Neutrophil (primary cell): ENCODE measurements at regions not wholly inside any gene's neighbourhood (a gene's known extent, or its start where the extent isn't known, plus 50 kb on each side); places are given as distances from the start of the nearest gene placed in this dataset.

ENCODE experiments used
- H3K27ac ChIP-seq: fragments of 200-600 bp; sonication (generic); 2 replicates; pipeline ENCODE4 v1.5.1; 2016; ENCODE audit warnings: mild to moderate bottlenecking, moderate library complexity
- H3K27me3 ChIP-seq: fragments of 200-600 bp; sonication (generic); 2 replicates; pipeline ENCODE4 v1.6.0; 2016; ENCODE audit warnings: mild to moderate bottlenecking
- H3K36me3 ChIP-seq: fragments of 200-600 bp; sonication (generic); 2 replicates; pipeline ENCODE4 v1.5.1; 2017
- H3K4me1 ChIP-seq, 2 experiments: fragments of 200-600 bp in 1 of 2; sonication (generic) in 1 of 2; 1 replicate in 1 of 2; 2 replicates in 1 of 2; pipeline versions ENCODE4 v1.5.1 to v1.6.1; 2013 to 2016; ENCODE audit warnings: low read depth in 1 of 2, low read length in 1 of 2, mild to moderate bottlenecking in 1 of 2, moderate library complexity in 1 of 2; ENCODE audit not compliant: control insufficient read depth in 1 of 2, insufficient read depth in 1 of 2
- H3K4me3 ChIP-seq, 2 experiments: fragments of 200-600 bp in 1 of 2; sonication (generic) in 1 of 2; 1 replicate in 1 of 2; 2 replicates in 1 of 2; pipeline ENCODE4 v1.5.1; 2013 to 2016; ENCODE audit warnings: low read depth in 1 of 2, low read length in 1 of 2, mild to moderate bottlenecking in 1 of 2, moderate library complexity in 1 of 2
- H3K9me3 ChIP-seq: fragments of 200-600 bp; sonication (generic); 2 replicates; pipeline ENCODE4 v1.5.1; 2016
- TF ChIP-seq, protein P1 (sequence below): fragments of 200-600 bp; sonication (generic); IDR thresholded peaks from 2 replicates; pipeline ENCODE4 v1.5.1; 2016; ENCODE audit warnings: antibody characterized with exemption

DNA sequence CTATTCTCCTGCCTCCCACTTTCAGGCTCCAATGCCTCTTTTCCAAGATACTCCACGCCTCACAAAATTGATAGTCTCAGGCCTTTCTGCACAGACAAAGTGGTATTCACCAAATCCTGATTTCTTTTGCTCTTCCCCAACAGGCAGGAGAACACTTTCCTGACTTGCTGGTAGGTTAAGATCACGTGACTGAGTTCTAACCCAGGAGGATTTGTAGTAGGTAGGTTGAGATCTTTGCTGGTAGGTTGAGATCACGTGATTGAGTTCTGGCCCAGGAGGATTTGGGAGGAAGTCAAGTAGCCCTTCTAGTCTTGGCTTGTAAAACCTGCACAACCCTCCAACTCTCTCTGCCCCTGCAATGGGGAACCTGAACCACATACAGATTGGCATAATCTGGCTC, 741.5 kb downstream of the TYW1 start:
- Histone ChIP-seq H3K27me3 (no peaks in the 10 kb centered on the region), H3K27ac (no peak overlapping the region), H3K36me3 (no peaks in the 10 kb centered on the region), H3K4me1 (no peaks in the 10 kb centered on the region), H3K4me3 (no peak overlapping the region), H3K9me3 (no peaks in the 10 kb centered on the region)
- TF ChIP-seq, protein P1, sequence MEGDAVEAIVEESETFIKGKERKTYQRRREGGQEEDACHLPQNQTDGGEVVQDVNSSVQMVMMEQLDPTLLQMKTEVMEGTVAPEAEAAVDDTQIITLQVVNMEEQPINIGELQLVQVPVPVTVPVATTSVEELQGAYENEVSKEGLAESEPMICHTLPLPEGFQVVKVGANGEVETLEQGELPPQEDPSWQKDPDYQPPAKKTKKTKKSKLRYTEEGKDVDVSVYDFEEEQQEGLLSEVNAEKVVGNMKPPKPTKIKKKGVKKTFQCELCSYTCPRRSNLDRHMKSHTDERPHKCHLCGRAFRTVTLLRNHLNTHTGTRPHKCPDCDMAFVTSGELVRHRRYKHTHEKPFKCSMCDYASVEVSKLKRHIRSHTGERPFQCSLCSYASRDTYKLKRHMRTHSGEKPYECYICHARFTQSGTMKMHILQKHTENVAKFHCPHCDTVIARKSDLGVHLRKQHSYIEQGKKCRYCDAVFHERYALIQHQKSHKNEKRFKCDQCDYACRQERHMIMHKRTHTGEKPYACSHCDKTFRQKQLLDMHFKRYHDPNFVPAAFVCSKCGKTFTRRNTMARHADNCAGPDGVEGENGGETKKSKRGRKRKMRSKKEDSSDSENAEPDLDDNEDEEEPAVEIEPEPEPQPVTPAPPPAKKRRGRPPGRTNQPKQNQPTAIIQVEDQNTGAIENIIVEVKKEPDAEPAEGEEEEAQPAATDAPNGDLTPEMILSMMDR: no peak

DNA sequence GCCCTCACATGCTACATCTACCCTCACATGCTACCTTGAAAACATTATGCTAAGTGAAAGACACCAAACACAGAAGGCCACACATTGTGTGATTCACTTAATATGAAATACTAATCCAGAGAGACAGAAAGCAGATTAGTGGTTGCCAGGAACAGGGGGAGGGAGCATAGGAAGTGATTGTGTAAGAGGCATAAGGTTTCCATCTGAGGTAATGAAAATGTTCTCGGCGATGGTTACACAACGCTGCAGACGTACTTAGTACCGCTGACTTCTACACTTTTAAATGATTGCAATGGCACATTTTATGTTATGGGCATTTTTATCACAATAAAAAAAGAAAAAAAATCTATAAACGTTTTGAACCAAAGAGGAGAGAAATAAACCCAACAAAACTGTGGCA, 742.3 kb downstream of the TYW1 start:
- TF ChIP-seq, protein P1: no peak
- no peaks in the 10 kb centered on the region for H3K4me1 ChIP-seq
- no peaks in the 10 kb centered on the region for H3K9me3 ChIP-seq
- H3K27ac ChIP-seq: no peak overlapping the region
- no peaks in the 10 kb centered on the region for H3K36me3 ChIP-seq
- H3K4me3 ChIP-seq: no peak overlapping the region
- H3K27me3 ChIP-seq: no peaks in the 10 kb centered on the region

DNA sequence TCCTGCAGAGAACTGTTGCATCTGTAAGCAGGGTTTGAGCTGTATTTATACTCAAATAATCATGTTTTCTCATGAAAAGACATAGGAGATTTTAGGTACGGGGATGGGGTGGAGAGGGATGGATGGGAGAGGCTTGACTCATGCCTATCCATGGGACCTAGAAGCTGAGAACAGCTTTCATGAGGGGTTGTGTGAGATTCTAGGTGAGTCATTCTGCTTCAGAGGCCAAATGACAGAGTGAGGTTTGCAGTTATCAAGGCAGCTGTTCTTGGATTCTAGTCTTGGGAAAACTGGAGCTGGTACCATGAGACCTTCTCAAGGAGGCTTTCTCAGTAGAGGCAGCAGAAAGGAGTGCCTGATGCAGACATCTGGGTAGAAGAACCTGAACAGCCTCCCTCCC, 746.9 kb downstream of the TYW1 start:
- TF ChIP-seq, protein P1: no peak
- H3K27me3 ChIP-seq: no peaks in the 10 kb centered on the region
- H3K4me3 ChIP-seq: no peak overlapping the region
- no peak overlapping the region for H3K27ac ChIP-seq
- H3K9me3 ChIP-seq: no peaks in the 10 kb centered on the region
- H3K4me1 ChIP-seq: no peaks in the 10 kb centered on the region
- H3K36me3 ChIP-seq: no peaks in the 10 kb centered on the region

GRCh38 chr7:67752227-67752626, 755.6 kb downstream of the TYW1 start:
- Histone ChIP-seq H3K27ac (no peak overlapping the region), H3K4me1 (no peaks in the 10 kb centered on the region), H3K36me3 (no peaks in the 10 kb centered on the region), H3K27me3 (no peaks in the 10 kb centered on the region), H3K4me3 (no peak overlapping the region), H3K9me3 (no peaks in the 10 kb centered on the region)
- TF ChIP-seq, protein P1: no peak

DNA sequence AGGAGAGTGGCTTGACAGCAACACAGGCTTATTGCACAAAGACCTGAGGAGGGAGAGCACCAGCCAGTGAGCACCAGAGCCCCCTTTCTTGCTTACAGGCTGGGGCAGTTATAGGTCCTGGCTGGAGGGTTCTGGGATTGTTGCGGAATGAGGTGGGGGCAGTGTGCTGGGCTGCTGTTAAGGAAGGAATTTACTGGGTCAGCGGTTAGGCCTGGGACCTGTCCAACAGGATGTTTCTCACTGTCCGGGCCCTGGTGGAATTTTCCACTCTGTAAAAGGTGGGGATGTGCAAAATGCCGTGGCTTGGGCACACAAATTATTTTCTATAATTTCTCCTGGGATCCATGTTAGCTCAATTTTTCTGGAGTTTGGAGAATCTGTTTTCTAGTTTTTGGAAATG, 757.3 kb downstream of the TYW1 start:
- Histone ChIP-seq H3K9me3 (no peaks in the 10 kb centered on the region), H3K36me3 (no peaks in the 10 kb centered on the region), H3K27ac (no peak overlapping the region), H3K27me3 (no peaks in the 10 kb centered on the region), H3K4me3 (no peak overlapping the region), H3K4me1 (no peaks in the 10 kb centered on the region)
- TF ChIP-seq, protein P1: no peak

DNA sequence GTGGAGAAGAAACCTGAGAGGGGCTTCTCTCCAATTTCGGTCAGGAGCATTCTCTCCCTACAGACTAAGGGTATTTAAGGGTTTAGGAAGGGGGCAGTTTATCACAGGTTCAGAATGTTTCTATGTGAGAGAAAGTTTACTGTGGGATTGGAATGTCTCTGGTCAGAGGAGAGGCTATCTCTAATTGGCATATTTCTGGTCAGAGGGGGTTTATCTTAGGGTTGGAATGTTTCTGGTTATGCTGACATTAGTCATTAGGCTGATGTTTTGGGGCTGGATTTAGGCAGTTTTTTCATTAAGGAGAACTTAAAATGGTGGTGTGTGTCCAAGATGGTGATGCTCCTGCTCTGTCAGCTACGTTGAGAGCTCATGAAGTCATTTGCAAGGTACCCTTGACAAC, 758.0 kb downstream of the TYW1 start:
- no peak overlapping the region for H3K27ac ChIP-seq

More for the DNA sequence above, 758.0 kb downstream of the TYW1 start:
- TF ChIP-seq, protein P1: no peak
- Histone ChIP-seq H3K9me3 (no peaks in the 10 kb centered on the region), H3K4me1 (no peaks in the 10 kb centered on the region), H3K4me3 (no peak overlapping the region), H3K27me3 (no peaks in the 10 kb centered on the region), H3K36me3 (no peaks in the 10 kb centered on the region)
